ENCODE measurements at regions not wholly inside any gene's neighbourhood (a gene's known extent, or its start where the extent isn't known, plus 50 kb on each side); places are given as distances from the start of the nearest gene placed in this dataset.
A peak's percentile ranks its signal among the peaks of the same experiment; 100 is the strongest.

DNA sequence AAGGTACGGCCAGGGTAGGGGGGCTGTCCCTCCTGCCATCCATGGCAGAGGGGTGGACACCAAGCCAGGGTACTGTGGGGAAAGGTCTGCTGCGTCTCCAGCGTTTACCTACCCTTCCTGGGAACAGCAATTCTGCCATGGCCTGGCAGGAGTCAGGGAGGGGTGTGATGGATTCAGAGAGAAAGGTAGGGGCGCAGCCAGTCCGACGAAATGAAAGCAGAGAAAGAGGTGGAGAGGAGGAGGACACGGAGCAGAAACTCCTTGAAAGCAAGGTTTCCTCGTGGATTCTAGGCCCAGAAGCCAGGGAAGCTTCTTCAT lies 182.9 kb downstream of the ZFP36L2 start:
- peaks cover 0 to 54% (median 20%) of the 10 kb centered on the region in 9 donors for H3K4me1 ChIP-seq
- no peak for DNase-seq

DNA sequence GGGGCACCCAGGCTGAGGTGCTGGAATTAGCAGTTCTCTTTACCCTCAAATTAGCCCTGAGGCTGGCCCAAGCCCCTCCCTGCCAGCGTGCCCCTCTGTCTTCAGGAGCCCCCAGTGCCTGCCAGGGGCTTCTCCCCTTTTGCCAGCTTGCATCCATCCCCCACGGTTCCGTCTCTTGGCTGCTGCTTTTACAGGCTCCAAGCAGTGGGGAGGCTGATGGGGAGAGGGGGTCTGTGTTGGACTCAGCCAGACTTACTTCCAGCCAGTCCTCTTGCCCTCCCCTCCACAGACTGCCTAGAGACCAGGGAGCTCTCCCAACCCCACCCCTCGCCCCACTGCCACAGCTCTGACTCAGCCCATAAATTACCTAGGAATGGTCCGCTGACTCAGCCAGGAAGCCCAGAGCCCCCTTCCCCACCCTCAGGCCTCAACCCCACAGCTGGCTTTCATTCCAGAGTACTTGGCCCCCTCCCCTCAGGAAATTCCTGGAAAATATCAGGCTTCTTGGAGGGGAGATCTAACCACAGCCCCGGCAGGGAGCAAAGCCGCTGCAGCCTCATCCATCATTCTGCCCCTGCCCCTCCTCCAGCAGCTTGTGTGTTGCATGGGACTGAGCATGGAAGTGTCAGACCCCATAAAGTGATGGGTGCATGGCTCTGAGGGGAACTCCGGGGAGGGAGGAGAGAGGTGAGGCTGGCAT lies 184.6 kb downstream of the ZFP36L2 start:
- intact Hi-C loops (cut with DNase I): no loop called here
- ATAC-seq (no peak), DNase-seq (no peak)
- no peaks in the 10 kb centered on the region for H3K27me3 ChIP-seq
- TF ChIP-seq, protein P1, sequence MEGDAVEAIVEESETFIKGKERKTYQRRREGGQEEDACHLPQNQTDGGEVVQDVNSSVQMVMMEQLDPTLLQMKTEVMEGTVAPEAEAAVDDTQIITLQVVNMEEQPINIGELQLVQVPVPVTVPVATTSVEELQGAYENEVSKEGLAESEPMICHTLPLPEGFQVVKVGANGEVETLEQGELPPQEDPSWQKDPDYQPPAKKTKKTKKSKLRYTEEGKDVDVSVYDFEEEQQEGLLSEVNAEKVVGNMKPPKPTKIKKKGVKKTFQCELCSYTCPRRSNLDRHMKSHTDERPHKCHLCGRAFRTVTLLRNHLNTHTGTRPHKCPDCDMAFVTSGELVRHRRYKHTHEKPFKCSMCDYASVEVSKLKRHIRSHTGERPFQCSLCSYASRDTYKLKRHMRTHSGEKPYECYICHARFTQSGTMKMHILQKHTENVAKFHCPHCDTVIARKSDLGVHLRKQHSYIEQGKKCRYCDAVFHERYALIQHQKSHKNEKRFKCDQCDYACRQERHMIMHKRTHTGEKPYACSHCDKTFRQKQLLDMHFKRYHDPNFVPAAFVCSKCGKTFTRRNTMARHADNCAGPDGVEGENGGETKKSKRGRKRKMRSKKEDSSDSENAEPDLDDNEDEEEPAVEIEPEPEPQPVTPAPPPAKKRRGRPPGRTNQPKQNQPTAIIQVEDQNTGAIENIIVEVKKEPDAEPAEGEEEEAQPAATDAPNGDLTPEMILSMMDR (IDR thresholded peaks at IDR 0.05): no peak
- H3K4me1 ChIP-seq: peaks cover 0 to 46% (median 19%) of the 10 kb centered on the region in 9 donors
- no peaks in the 10 kb centered on the region for H3K36me3 ChIP-seq
- no peaks in the 10 kb centered on the region for H3K9me3 ChIP-seq
- H3K4me3 ChIP-seq: no peak overlapping the region
- WGBS, 2 donors: 79 to 89% methylated on average over 8 of the region's 8 CpGs
- H3K27ac ChIP-seq: peak overlapping the region in 1 of 10 donors; percentile 3

More for the DNA sequence above, 182.9 kb downstream of the ZFP36L2 start:
- H3K27me3 ChIP-seq: no peaks in the 10 kb centered on the region
- no peak overlapping the region for H3K4me3 ChIP-seq
- WGBS, 2 donors: 94 to 96% methylated on average over 7 to 8 of the region's 8 CpGs
- ATAC-seq: no peak
- peak overlapping the region in 6 of 10 donors; percentile 58 to 87 (median 74) for H3K27ac ChIP-seq
- intact Hi-C loops (cut with DNase I): no loop called here
- H3K9me3 ChIP-seq: no peaks in the 10 kb centered on the region
- H3K36me3 ChIP-seq: no peaks in the 10 kb centered on the region
- TF ChIP-seq, protein P1 (IDR thresholded peaks at IDR 0.05): no peak

DNA sequence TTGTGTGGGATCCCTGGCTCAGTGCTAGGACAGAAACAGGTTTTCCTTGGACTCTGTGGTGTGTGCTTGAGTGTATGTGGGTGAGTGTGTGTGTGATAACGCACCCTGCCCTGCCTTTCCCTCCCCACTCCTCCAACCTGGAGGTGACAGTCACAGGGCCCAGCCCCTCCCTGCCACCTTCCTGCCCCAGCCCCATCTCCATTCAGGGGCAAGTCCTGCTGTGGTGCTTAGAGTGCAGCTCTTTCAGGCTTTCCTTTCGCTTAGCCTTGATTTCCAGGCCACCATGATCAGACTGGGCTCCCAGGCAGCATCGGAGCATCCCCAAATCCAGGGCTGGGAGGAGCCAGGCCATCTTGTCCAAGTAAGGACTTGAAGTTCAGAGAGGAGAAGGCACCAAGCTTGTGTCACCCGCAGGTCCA lies 185.2 kb downstream of the ZFP36L2 start:
- no peak for DNase-seq

DNA sequence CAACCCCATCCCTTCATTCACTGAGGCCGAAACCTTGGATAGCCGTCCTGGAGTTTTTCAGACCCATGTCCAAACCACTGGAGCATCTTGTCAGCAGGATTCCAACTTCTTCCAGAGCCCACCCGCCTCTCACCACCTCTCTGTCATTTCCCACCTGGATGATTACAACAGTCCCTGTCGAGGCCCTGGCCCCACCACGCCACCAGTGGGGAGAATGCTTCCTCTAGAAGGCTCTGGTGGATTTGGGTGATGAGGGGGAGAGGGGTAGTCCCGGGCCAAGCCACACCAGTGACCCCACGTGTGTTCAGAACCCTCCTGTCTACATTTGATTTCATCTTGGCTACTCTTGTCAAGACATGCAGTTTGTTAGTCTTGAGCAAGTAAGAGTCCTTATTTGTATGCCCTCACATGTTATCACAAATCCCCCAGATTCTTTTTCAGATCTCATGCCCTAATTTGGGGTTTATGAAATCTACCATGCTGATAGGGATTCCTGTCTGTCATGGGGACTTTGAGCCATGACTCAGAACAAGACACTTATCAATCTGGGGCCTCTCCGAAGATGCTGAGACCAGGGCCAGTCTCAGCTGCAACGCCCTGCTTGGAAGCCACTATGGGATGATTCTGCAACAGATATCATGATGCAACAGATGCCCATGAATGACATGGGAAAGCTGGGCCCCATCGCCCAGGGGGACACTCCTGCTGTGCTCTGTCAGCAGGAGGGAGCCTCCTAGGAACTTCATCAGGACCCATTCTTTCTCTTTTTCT lies 186.1 kb downstream of the ZFP36L2 start:
- DNase-seq: no peak
- H3K36me3 ChIP-seq: no peaks in the 10 kb centered on the region
- TF ChIP-seq, protein P1 (IDR thresholded peaks at IDR 0.05): no peak

More for the DNA sequence above, 185.2 kb downstream of the ZFP36L2 start:
- TF ChIP-seq, protein P1 (IDR thresholded peaks at IDR 0.05): no peak
- Histone ChIP-seq H3K9me3 (no peaks in the 10 kb centered on the region), H3K27me3 (no peaks in the 10 kb centered on the region), H3K36me3 (no peaks in the 10 kb centered on the region), H3K4me3 (no peak overlapping the region), H3K4me1 (peaks cover 0 to 39% (median 13%) of the 10 kb centered on the region in 9 donors), H3K27ac (no peak overlapping the region)
- 95% methylated on average over 4 of the region's 4 CpGs for WGBS, 2 donors
- ATAC-seq: no peak
- intact Hi-C loops (cut with DNase I): no loop called here

More for the DNA sequence above, 186.1 kb downstream of the ZFP36L2 start:
- Histone ChIP-seq H3K4me1 (peaks cover 0 to 33% (median 11%) of the 10 kb centered on the region in 9 donors), H3K4me3 (no peak overlapping the region), H3K27me3 (no peaks in the 10 kb centered on the region), H3K27ac (no peak overlapping the region), H3K9me3 (no peaks in the 10 kb centered on the region)
- intact Hi-C loops (cut with DNase I): no loop called here
- no peak for ATAC-seq
- WGBS, 2 donors: 92 to 94% methylated on average over 10 of the region's 10 CpGs

All from heart right ventricle (tissue), 16 donors.